ENCODE measurements at regions not wholly inside any gene's neighbourhood (a gene's known extent, or its start where the extent isn't known, plus 50 kb on each side); places are given as distances from the start of the nearest gene placed in this dataset.

DNA sequence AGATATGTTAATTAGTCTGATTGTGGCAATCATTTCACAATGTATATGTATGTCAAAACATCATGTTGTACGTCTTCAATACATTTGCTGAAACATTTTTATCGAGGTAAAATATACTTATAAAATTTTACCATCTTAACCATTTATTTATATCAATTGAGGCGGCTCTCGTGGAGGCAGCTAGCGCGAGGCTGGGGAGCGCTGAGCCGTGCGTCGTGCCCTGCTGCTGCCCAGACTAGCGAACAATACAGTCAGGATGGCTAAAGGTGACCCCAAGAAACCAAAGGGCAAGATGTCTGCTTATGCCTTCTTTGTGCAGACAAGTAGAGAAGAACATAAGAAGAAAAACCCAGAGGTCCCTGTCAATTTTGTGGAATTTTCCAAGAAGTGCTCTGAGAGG is 202.5 kb upstream of the PBX1 start:
- CTCF ChIA-PET: no interaction called here
- H3K9me3 ChIP-seq (ENCODE audit: control insufficient read depth, insufficient read depth, low read depth, low read length): no peaks in the 10 kb centered on the region

DNA sequence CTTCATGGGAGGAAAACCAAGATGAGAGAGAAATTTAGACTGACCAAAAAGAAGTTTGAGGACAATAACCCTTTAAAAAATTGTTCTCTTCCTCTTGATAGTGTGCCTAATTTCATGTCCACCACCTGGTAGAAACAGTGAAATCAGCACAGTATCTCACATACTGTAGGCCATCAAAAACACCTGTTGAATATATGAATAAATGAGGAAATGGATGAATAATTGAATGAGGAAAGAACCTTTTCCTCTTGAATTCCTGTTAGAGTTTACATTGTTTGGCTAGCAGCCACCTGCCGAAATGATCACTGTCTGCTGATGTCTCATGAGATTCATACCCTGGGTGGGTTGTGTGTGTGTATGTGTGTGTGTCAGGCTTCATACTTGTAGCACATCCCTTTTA is 198.7 kb upstream of the PBX1 start:
- H3K9me3 ChIP-seq (ENCODE audit: control insufficient read depth, insufficient read depth, low read depth, low read length): no peaks in the 10 kb centered on the region
- H3K36me3 ChIP-seq (ENCODE audit: control insufficient read depth in 2 of 2, insufficient read depth in 1 of 2, low read length in 2 of 2): no peaks in the 10 kb centered on the region
- no peaks in the 10 kb centered on the region for H3K4me1 ChIP-seq (ENCODE audit: control insufficient read depth, insufficient read depth, low read length)
- no peak overlapping the region for H3K4me3 ChIP-seq (ENCODE audit: low read depth, low read length)
- no peak overlapping the region for H3K27ac ChIP-seq (ENCODE audit: extremely low read depth, low read depth, low read length)
- ChIA-PET POLR2A (no interaction called here), CTCF (no interaction called here)
- TF ChIP-seq ZNF341 (tag by site-specific recombination; IDR thresholded peaks at IDR 0.05; ENCODE audit: low read depth) (no peak), SCRT2 (tag by site-specific recombination; IDR thresholded peaks at IDR 0.05) (peak; percentile 79), ZNF510 (tag by site-specific recombination; IDR thresholded peaks at IDR 0.05; ENCODE audit: insufficient replicate concordance) (no peak), ZBTB1 (tag by site-specific recombination; IDR thresholded peaks at IDR 0.05) (no peak), ZNF175 (tag by site-specific recombination; IDR thresholded peaks at IDR 0.05) (no peak), SCRT1 (tag by site-specific recombination; IDR thresholded peaks at IDR 0.05; ENCODE audit: borderline replicate concordance) (peak; percentile 52; the same call in 1 of the 2 replicates), ZNF626 (tag by site-specific recombination; IDR thresholded peaks at IDR 0.05) (no peak)
- TF ChIP-seq, protein P1, sequence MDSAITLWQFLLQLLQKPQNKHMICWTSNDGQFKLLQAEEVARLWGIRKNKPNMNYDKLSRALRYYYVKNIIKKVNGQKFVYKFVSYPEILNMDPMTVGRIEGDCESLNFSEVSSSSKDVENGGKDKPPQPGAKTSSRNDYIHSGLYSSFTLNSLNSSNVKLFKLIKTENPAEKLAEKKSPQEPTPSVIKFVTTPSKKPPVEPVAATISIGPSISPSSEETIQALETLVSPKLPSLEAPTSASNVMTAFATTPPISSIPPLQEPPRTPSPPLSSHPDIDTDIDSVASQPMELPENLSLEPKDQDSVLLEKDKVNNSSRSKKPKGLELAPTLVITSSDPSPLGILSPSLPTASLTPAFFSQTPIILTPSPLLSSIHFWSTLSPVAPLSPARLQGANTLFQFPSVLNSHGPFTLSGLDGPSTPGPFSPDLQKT (IDR thresholded peaks at IDR 0.05; ENCODE audit: borderline replicate concordance, low read depth, low read length): no peak

More for the DNA sequence above, 202.5 kb upstream of the PBX1 start:
- TF ChIP-seq ZNF785 (tag by site-specific recombination; IDR thresholded peaks at IDR 0.05) (no peak), KLF16 (tag by site-specific recombination; IDR thresholded peaks at IDR 0.05) (no peak), ZFP3 (tag by site-specific recombination; IDR thresholded peaks at IDR 0.05; ENCODE audit: low read depth) (no peak), ZNF837 (tag by site-specific recombination; IDR thresholded peaks at IDR 0.05) (no peak), ZNF174 (tag by site-specific recombination; IDR thresholded peaks at IDR 0.05) (no peak)
- no peak overlapping the region for H3K4me3 ChIP-seq (ENCODE audit: low read depth, low read length)
- H3K27ac ChIP-seq (ENCODE audit: extremely low read depth, low read depth, low read length): no peak overlapping the region
- no peaks in the 10 kb centered on the region for H3K4me1 ChIP-seq (ENCODE audit: control insufficient read depth, insufficient read depth, low read length)
- no peaks in the 10 kb centered on the region for H3K36me3 ChIP-seq (ENCODE audit: control insufficient read depth in 2 of 2, insufficient read depth in 1 of 2, low read length in 2 of 2)
- POLR2A ChIA-PET: no interaction called here

DNA sequence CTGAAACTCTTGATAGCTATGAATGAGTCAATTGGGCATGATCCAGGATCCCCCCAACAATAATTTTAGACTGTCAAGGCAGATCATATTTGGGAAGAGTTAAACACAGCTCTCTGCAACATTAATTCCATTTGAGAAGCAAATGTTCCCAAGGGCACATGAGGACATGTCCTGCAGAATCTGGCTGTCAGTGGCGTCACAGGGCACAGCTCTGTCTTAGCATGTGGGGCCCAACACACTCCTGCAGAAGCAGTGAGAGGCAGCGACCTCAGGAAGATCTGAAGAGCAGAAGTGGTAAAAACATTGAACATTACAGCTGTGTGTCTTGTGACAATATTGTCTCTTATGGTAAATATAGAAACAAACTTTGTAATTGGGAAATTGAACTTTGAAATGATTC is 197.1 kb upstream of the PBX1 start:
- Histone ChIP-seq H3K9me3 (ENCODE audit: control insufficient read depth, insufficient read depth, low read depth, low read length) (no peaks in the 10 kb centered on the region), H3K27ac (ENCODE audit: extremely low read depth, low read depth, low read length) (no peak overlapping the region), H3K4me1 (ENCODE audit: control insufficient read depth, insufficient read depth, low read length) (no peaks in the 10 kb centered on the region), H3K4me3 (ENCODE audit: low read depth, low read length) (no peak overlapping the region), H3K36me3 (ENCODE audit: control insufficient read depth in 2 of 2, insufficient read depth in 1 of 2, low read length in 2 of 2) (no peaks in the 10 kb centered on the region)
- ChIA-PET POLR2A (no interaction called here), CTCF (no interaction called here)
- TF ChIP-seq TCF7L2 (IDR thresholded peaks at IDR 0.05; ENCODE audit: borderline replicate concordance, low read depth, low read length) (no peak), ZNF426 (tag by site-specific recombination; IDR thresholded peaks at IDR 0.05) (no peak), ZFP3 (tag by site-specific recombination; IDR thresholded peaks at IDR 0.05; ENCODE audit: low read depth) (no peak), MEIS1 (CRISPR knock-in tag; IDR thresholded peaks at IDR 0.05; ENCODE audit: borderline replicate concordance) (no peak), ZNF561 (tag by site-specific recombination; IDR thresholded peaks at IDR 0.05; ENCODE audit: borderline replicate concordance) (no peak), MZF1 (tag by site-specific recombination; IDR thresholded peaks at IDR 0.05; ENCODE audit: borderline replicate concordance) (no peak), ZNF707 (tag by site-specific recombination; IDR thresholded peaks at IDR 0.05) (no peak), RBAK (tag by site-specific recombination; IDR thresholded peaks at IDR 0.05) (no peak), ZNF324 (tag by site-specific recombination; IDR thresholded peaks at IDR 0.05) (no peak), ZNF157 (tag by site-specific recombination; IDR thresholded peaks at IDR 0.05) (no peak), GLI4 (tag by site-specific recombination; IDR thresholded peaks at IDR 0.05) (no peak), ZNF776 (tag by site-specific recombination; IDR thresholded peaks at IDR 0.05; ENCODE audit: borderline replicate concordance) (no peak), ZIC2 (tag by site-specific recombination; IDR thresholded peaks at IDR 0.05) (no peak)
- TF ChIP-seq, protein P2, sequence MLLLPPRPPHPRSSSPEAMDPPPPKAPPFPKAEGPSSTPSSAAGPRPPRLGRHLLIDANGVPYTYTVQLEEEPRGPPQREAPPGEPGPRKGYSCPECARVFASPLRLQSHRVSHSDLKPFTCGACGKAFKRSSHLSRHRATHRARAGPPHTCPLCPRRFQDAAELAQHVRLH (tag by site-specific recombination; IDR thresholded peaks at IDR 0.05): no peak
- TF ChIP-seq, protein P3, sequence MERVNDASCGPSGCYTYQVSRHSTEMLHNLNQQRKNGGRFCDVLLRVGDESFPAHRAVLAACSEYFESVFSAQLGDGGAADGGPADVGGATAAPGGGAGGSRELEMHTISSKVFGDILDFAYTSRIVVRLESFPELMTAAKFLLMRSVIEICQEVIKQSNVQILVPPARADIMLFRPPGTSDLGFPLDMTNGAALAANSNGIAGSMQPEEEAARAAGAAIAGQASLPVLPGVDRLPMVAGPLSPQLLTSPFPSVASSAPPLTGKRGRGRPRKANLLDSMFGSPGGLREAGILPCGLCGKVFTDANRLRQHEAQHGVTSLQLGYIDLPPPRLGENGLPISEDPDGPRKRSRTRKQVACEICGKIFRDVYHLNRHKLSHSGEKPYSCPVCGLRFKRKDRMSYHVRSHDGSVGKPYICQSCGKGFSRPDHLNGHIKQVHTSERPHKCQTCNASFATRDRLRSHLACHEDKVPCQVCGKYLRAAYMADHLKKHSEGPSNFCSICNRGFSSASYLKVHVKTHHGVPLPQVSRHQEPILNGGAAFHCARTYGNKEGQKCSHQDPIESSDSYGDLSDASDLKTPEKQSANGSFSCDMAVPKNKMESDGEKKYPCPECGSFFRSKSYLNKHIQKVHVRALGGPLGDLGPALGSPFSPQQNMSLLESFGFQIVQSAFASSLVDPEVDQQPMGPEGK (tag by site-specific recombination; IDR thresholded peaks at IDR 0.05): no peak
- TF ChIP-seq, protein P4, sequence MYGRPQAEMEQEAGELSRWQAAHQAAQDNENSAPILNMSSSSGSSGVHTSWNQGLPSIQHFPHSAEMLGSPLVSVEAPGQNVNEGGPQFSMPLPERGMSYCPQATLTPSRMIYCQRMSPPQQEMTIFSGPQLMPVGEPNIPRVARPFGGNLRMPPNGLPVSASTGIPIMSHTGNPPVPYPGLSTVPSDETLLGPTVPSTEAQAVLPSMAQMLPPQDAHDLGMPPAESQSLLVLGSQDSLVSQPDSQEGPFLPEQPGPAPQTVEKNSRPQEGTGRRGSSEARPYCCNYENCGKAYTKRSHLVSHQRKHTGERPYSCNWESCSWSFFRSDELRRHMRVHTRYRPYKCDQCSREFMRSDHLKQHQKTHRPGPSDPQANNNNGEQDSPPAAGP (tag by site-specific recombination; IDR thresholded peaks at IDR 0.05): no peak
- TF ChIP-seq, protein P5, sequence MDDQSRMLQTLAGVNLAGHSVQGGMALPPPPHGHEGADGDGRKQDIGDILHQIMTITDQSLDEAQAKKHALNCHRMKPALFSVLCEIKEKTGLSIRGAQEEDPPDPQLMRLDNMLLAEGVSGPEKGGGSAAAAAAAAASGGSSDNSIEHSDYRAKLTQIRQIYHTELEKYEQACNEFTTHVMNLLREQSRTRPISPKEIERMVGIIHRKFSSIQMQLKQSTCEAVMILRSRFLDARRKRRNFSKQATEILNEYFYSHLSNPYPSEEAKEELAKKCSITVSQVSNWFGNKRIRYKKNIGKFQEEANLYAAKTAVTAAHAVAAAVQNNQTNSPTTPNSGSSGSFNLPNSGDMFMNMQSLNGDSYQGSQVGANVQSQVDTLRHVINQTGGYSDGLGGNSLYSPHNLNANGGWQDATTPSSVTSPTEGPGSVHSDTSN (CRISPR knock-in tag; IDR thresholded peaks at IDR 0.05): no peak

All from HEK293 (cell line).